ENCODE measurements at regions not wholly inside any gene's neighbourhood (a gene's known extent, or its start where the extent isn't known, plus 50 kb on each side); places are given as distances from the start of the nearest gene placed in this dataset.

DNA sequence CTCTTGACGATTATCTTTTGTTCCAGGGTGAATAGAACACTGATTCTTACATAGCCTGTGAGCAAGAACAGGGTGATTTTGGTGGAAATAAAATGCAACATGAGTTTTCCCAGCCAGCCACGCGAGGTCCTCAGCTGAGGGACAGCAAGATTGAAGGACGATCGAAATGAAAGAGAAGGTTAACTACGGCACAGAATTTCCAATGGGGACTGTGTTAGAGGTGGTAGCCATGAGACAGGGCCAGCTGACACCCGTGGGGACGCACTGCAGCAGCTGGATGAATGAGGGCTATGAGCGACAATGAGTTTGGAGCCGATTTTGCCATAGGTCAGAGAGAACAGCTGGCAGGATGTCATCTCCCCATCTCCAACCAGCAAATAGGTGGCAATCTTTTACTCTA, 243.4 kb upstream of the PELI2 start:
- H4K91ac ChIP-seq (ENCODE audit: low read depth, low read length, poor library complexity), result no peak overlapping the region
- no peaks in the 10 kb centered on the region for H3K4me1 ChIP-seq (ENCODE audit: control insufficient read depth in 2 of 2, insufficient read depth in 1 of 2, low read depth in 1 of 2, low read length in 2 of 2)
- H2BK120ac ChIP-seq (ENCODE audit: low read depth, low read length), result no peak overlapping the region
- no peak overlapping the region for H3K23ac ChIP-seq (ENCODE audit: low read depth, low read length, poor library complexity)
- no peak overlapping the region for H3K14ac ChIP-seq (ENCODE audit: low read length)
- H3K4me2 ChIP-seq (ENCODE audit: insufficient read depth, low read length, poor library complexity, severe bottlenecking), result no peak overlapping the region
- DNase-seq (ENCODE audit: low spot score), result no peak
- no peak overlapping the region for H2AK5ac ChIP-seq (ENCODE audit: low read depth, low read length)
- no CpG with 5 or more reads among the region's 10 CpGs for WGBS, 2 donors (ENCODE audit: extremely low coverage in 2 of 2, insufficient read length in 2 of 2, insufficient replicate concordance in 1 of 2)
- H4K8ac ChIP-seq (ENCODE audit: low read depth, low read length), result no peak overlapping the region
- no peak overlapping the region for H2BK5ac ChIP-seq (ENCODE audit: low read length)
- H3K36me3 ChIP-seq (replicated peaks in 1 of 2; ENCODE audit: control insufficient read depth in 2 of 2, insufficient read depth in 2 of 2, low read length in 2 of 2), result no peaks in the 10 kb centered on the region
- no peak overlapping the region for H2AFZ ChIP-seq (ENCODE audit: low read length)
- H3K9ac ChIP-seq (ENCODE audit: low read depth, low read length, poor library complexity), result no peak overlapping the region
- no peak overlapping the region for H2BK15ac ChIP-seq (ENCODE audit: low read length)
- no peak overlapping the region for H2BK12ac ChIP-seq (ENCODE audit: low read length)
- no peaks in the 10 kb centered on the region for H3K9me3 ChIP-seq (replicated peaks in 1 of 2; ENCODE audit: control insufficient read depth in 2 of 2, insufficient read depth in 1 of 2, low read depth in 1 of 2, low read length in 2 of 2)
- H3K4ac ChIP-seq (ENCODE audit: low read length), result no peak overlapping the region
- no peaks in the 10 kb centered on the region for H3K79me1 ChIP-seq (ENCODE audit: low read depth, low read length)
- no peak overlapping the region for H3K18ac ChIP-seq (ENCODE audit: low read length)
- no peak overlapping the region for H3K4me3 ChIP-seq (ENCODE audit: low read length in 2 of 2)
- H3K27me3 ChIP-seq (ENCODE audit: control insufficient read depth in 3 of 3, insufficient read depth in 3 of 3, low read depth in 1 of 3, low read length in 3 of 3), result peaks cover 0 to 7% (median 0%) of the 10 kb centered on the region in 3 experiments
- H3K27ac ChIP-seq (replicated peaks; ENCODE audit: low read length), result no peak overlapping the region

DNA sequence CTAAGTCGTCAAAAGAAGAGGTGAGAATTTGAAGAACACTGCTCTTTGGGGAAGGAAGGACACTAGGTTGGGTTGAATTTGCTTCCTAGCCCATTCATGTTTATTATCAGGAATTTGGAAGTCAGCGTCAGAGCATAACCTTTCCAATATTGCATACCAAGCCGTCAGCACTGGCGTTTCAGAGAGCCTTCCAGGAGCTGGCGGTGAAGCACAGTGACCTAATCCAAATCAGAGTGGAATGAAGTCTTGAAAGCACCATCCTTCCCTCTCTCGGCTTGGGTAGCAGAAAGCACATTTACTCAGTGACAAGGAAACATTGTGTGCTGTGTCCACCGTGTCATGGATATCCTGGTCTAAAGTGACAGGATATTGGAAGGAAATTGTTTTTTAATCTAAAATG, 240.3 kb upstream of the PELI2 start:
- Histone ChIP-seq H3K14ac (ENCODE audit: low read length) (no peak overlapping the region), H3K23ac (ENCODE audit: low read depth, low read length, poor library complexity) (no peak overlapping the region), H2BK5ac (ENCODE audit: low read length) (no peak overlapping the region), H3K4me3 (ENCODE audit: low read length in 2 of 2) (no peak overlapping the region), H3K4me1 (ENCODE audit: control insufficient read depth in 2 of 2, insufficient read depth in 1 of 2, low read depth in 1 of 2, low read length in 2 of 2) (peaks cover 0 to 4% of the 10 kb centered on the region in 2 donors), H4K8ac (ENCODE audit: low read depth, low read length) (no peak overlapping the region), H2AFZ (ENCODE audit: low read length) (no peak overlapping the region), H2BK120ac (ENCODE audit: low read depth, low read length) (no peak overlapping the region), H3K9me3 (replicated peaks in 1 of 2; ENCODE audit: control insufficient read depth in 2 of 2, insufficient read depth in 1 of 2, low read depth in 1 of 2, low read length in 2 of 2) (no peaks in the 10 kb centered on the region), H3K36me3 (replicated peaks in 1 of 2; ENCODE audit: control insufficient read depth in 2 of 2, insufficient read depth in 2 of 2, low read length in 2 of 2) (no peaks in the 10 kb centered on the region), H3K27ac (replicated peaks; ENCODE audit: low read length) (no peak overlapping the region), H2AK5ac (ENCODE audit: low read depth, low read length) (no peak overlapping the region), H3K9ac (ENCODE audit: low read depth, low read length, poor library complexity) (no peak overlapping the region), H4K91ac (ENCODE audit: low read depth, low read length, poor library complexity) (no peak overlapping the region), H3K4me2 (ENCODE audit: insufficient read depth, low read length, poor library complexity, severe bottlenecking) (no peak overlapping the region), H3K79me1 (ENCODE audit: low read depth, low read length) (no peaks in the 10 kb centered on the region), H3K27me3 (ENCODE audit: control insufficient read depth in 3 of 3, insufficient read depth in 3 of 3, low read depth in 1 of 3, low read length in 3 of 3) (peaks cover 0 to 7% (median 0%) of the 10 kb centered on the region in 3 experiments), H2BK15ac (ENCODE audit: low read length) (no peak overlapping the region), H3K4ac (ENCODE audit: low read length) (no peak overlapping the region), H3K18ac (ENCODE audit: low read length) (no peak overlapping the region), H2BK12ac (ENCODE audit: low read length) (no peak overlapping the region)
- no peak for DNase-seq (ENCODE audit: low spot score)
- WGBS, 2 donors (ENCODE audit: extremely low coverage in 2 of 2, insufficient read length in 2 of 2, insufficient replicate concordance in 1 of 2), result no CpG with 5 or more reads among the region's 7 CpGs

DNA sequence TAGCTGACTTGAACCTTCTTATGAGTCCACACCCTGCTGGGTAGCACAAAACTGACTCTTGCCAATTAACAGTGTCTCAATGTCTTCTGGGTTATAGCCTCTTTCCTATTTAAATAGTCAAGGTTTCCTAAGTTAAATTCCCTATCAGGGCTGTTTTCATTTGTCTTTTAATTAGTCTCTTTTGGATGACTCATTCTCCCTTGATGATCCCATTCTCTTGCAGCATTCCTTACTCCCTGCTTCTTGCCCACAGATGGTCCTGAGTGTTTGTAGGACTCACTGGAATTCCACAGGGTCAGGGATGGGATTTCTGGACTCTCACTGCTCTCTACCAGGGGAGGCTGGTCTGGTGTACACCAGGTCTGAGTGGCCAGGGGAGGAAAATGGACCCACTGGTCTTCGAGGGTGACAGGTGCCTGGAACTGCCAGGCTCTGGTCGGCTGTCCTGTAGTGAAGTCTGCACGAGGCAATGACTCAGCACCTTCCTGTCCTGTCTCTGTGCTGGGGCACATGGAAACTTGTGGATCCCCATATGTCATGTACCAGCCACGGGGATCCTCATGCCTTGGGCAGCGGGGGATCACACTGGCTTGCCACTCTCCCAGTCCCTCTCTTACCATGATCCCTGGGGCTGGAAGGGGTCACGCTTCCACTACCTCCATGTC, 236.5 kb upstream of the PELI2 start:
- Histone ChIP-seq H3K4me2 (ENCODE audit: insufficient read depth, low read length, poor library complexity, severe bottlenecking) (no peak overlapping the region), H4K8ac (ENCODE audit: low read depth, low read length) (no peak overlapping the region)
- DNase-seq (ENCODE audit: low spot score), result no peak

DNA sequence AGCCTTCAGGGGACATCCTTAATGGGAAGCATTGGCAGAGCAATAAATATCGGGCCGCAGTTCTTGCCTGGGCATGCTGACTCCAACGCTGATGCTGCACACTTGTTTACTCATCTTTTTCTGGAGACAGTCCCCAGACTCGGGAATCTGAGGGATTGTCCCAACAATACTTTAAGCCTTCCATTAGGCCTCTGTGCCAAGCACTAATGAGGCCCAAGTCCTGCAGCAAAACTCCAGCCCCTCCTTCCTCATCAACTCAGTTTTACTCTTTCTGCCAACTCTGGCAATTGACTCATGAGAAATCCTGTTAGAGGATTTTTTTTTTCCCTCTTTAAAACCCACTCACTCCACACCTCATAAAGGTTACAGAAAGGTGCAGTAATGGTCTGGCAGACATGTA, 233.4 kb upstream of the PELI2 start:
- WGBS, 2 donors (ENCODE audit: extremely low coverage in 2 of 2, insufficient read length in 2 of 2, insufficient replicate concordance in 1 of 2), result no CpG with 5 or more reads among the region's 4 CpGs
- H2BK5ac ChIP-seq (ENCODE audit: low read length), result no peak overlapping the region
- no peak overlapping the region for H2BK12ac ChIP-seq (ENCODE audit: low read length)
- H3K36me3 ChIP-seq (replicated peaks in 1 of 2; ENCODE audit: control insufficient read depth in 2 of 2, insufficient read depth in 2 of 2, low read length in 2 of 2), result no peaks in the 10 kb centered on the region
- no peak overlapping the region for H3K9ac ChIP-seq (ENCODE audit: low read depth, low read length, poor library complexity)
- H3K4ac ChIP-seq (ENCODE audit: low read length), result no peak overlapping the region
- no peak overlapping the region for H2AFZ ChIP-seq (ENCODE audit: low read length)
- no peak for DNase-seq (ENCODE audit: low spot score)
- no peak overlapping the region for H3K27ac ChIP-seq (replicated peaks; ENCODE audit: low read length)
- no peak overlapping the region for H2BK120ac ChIP-seq (ENCODE audit: low read depth, low read length)
- H3K79me1 ChIP-seq (ENCODE audit: low read depth, low read length), result no peaks in the 10 kb centered on the region
- H4K8ac ChIP-seq (ENCODE audit: low read depth, low read length), result no peak overlapping the region
- no peak overlapping the region for H2AK5ac ChIP-seq (ENCODE audit: low read depth, low read length)
- peaks cover 0 to 4% of the 10 kb centered on the region in 2 donors for H3K4me1 ChIP-seq (ENCODE audit: control insufficient read depth in 2 of 2, insufficient read depth in 1 of 2, low read depth in 1 of 2, low read length in 2 of 2)
- H3K14ac ChIP-seq (ENCODE audit: low read length), result no peak overlapping the region
- H3K9me3 ChIP-seq (replicated peaks in 1 of 2; ENCODE audit: control insufficient read depth in 2 of 2, insufficient read depth in 1 of 2, low read depth in 1 of 2, low read length in 2 of 2), result no peaks in the 10 kb centered on the region
- H3K27me3 ChIP-seq (ENCODE audit: control insufficient read depth in 3 of 3, insufficient read depth in 3 of 3, low read depth in 1 of 3, low read length in 3 of 3), result peaks cover 0 to 13% (median 0%) of the 10 kb centered on the region in 3 experiments
- H2BK15ac ChIP-seq (ENCODE audit: low read length), result no peak overlapping the region
- H3K4me3 ChIP-seq (ENCODE audit: low read length in 2 of 2), result no peak overlapping the region
- no peak overlapping the region for H3K4me2 ChIP-seq (ENCODE audit: insufficient read depth, low read length, poor library complexity, severe bottlenecking)
- H3K18ac ChIP-seq (ENCODE audit: low read length), result no peak overlapping the region
- H3K23ac ChIP-seq (ENCODE audit: low read depth, low read length, poor library complexity), result no peak overlapping the region
- no peak overlapping the region for H4K91ac ChIP-seq (ENCODE audit: low read depth, low read length, poor library complexity)

More for the DNA sequence above, 236.5 kb upstream of the PELI2 start:
- Histone ChIP-seq H2AFZ (ENCODE audit: low read length) (no peak overlapping the region), H3K23ac (ENCODE audit: low read depth, low read length, poor library complexity) (peak overlapping the region; percentile 9), H3K4ac (ENCODE audit: low read length) (no peak overlapping the region), H2AK5ac (ENCODE audit: low read depth, low read length) (peak overlapping the region; percentile 38), H2BK5ac (ENCODE audit: low read length) (no peak overlapping the region), H3K36me3 (replicated peaks in 1 of 2; ENCODE audit: control insufficient read depth in 2 of 2, insufficient read depth in 2 of 2, low read length in 2 of 2) (no peaks in the 10 kb centered on the region), H2BK12ac (ENCODE audit: low read length) (no peak overlapping the region), H3K9me3 (replicated peaks in 1 of 2; ENCODE audit: control insufficient read depth in 2 of 2, insufficient read depth in 1 of 2, low read depth in 1 of 2, low read length in 2 of 2) (no peaks in the 10 kb centered on the region), H2BK120ac (ENCODE audit: low read depth, low read length) (no peak overlapping the region), H3K18ac (ENCODE audit: low read length) (peak overlapping the region; percentile 46), H3K27me3 (ENCODE audit: control insufficient read depth in 3 of 3, insufficient read depth in 3 of 3, low read depth in 1 of 3, low read length in 3 of 3) (peaks cover 0 to 13% (median 0%) of the 10 kb centered on the region in 3 experiments), H3K14ac (ENCODE audit: low read length) (no peak overlapping the region), H3K9ac (ENCODE audit: low read depth, low read length, poor library complexity) (no peak overlapping the region), H2BK15ac (ENCODE audit: low read length) (peak overlapping the region; percentile 42), H4K91ac (ENCODE audit: low read depth, low read length, poor library complexity) (no peak overlapping the region), H3K4me3 (ENCODE audit: low read length in 2 of 2) (no peak overlapping the region), H3K79me1 (ENCODE audit: low read depth, low read length) (no peaks in the 10 kb centered on the region), H3K27ac (replicated peaks; ENCODE audit: low read length) (no peak overlapping the region), H3K4me1 (ENCODE audit: control insufficient read depth in 2 of 2, insufficient read depth in 1 of 2, low read depth in 1 of 2, low read length in 2 of 2) (peaks cover 0 to 4% of the 10 kb centered on the region in 2 donors)
- no CpG with 5 or more reads among the region's 6 CpGs for WGBS, 2 donors (ENCODE audit: extremely low coverage in 2 of 2, insufficient read length in 2 of 2, insufficient replicate concordance in 1 of 2)
